Adrenal gland (tissue), 5 donors: ENCODE measurements at regions not wholly inside any gene's neighbourhood (a gene's known extent, or its start where the extent isn't known, plus 50 kb on each side); places are given as distances from the start of the nearest gene placed in this dataset.

Source experiments
- CTCF ChIP-seq, 6 experiments: fragments of 450-650 bp in 4 of 6; fragments of 200-600 bp in 2 of 6; sonication (generic) in 1 of 6; IDR thresholded peaks; 1 replicate in 5 of 6; 2 replicates in 1 of 6; pipeline versions ENCODE4 v1.5.1 to v1.8.0; 2016 to 2021; ENCODE audit warnings: antibody characterized with exemption in 6 of 6, mild to moderate bottlenecking in 2 of 6, moderate library complexity in 1 of 6
- POLR2A ChIP-seq, 2 donors: fragments of 450-650 bp; IDR thresholded peaks; one replicate each; pipeline ENCODE4 v1.6.1; 2017; ENCODE audit warnings: antibody characterized with exemption in 2 of 2, mild to moderate bottlenecking in 2 of 2, moderate library complexity in 1 of 2
- donor health status: DM: no; HTN: no; CAD: no.

GRCh38 chr1:118503752-118504151 is 318.7 kb upstream of the SPAG17 start:
- no peak for TF ChIP-seq CTCF (IDR thresholded peaks at IDR 0.05)
- TF ChIP-seq POLR2A (IDR thresholded peaks at IDR 0.05) = no peak
